GM12878 (cell line): ENCODE measurements at regions not wholly inside any gene's neighbourhood (a gene's known extent, or its start where the extent isn't known, plus 50 kb on each side); places are given as distances from the start of the nearest gene placed in this dataset.

Source experiments
- ATAC-seq: fragments of 200-7000 bp; cut with Tn5 transposase; 3 replicates; pipeline ENCODE4 v1.9.1; 2020; ENCODE audit warnings: mild to moderate bottlenecking, moderate library complexity
- BruUV-seq: library from RNA; stranded (reverse); fragments of 400-500 nt; replicated peaks from 2 replicates; lab custom pipeline; 2021; lab: Mats Ljungman, UMichigan
- CTCF ChIA-PET: fragments of 300-600 bp; sonication (Branson Sonifier 250); formaldehyde crosslinking; extraction: SDS; loops from one replicate; lab custom pipeline; 2021; ENCODE audit warnings: inconsistent platforms; lab: Yijun Ruan, JAX
- POLR2A ChIA-PET: fragments of 350-600 bp; formaldehyde crosslinking; extraction: SDS; loops from one replicate; lab custom pipeline; 2021; ENCODE audit warnings: inconsistent platforms; lab: Charles Lee
- RAD21 ChIA-PET: fragments of 300-600 bp; sonication (Branson Sonifier 250); formaldehyde crosslinking; loops from one replicate; lab custom pipeline; 2023; ENCODE audit warnings: antibody characterized with exemption; ENCODE audit not compliant: unreplicated experiment; lab: Charles Lee
- SMC1A ChIA-PET: fragments of 300-600 bp; sonication (Branson Sonifier 250); formaldehyde crosslinking; loops from one replicate; lab custom pipeline; 2023; ENCODE audit not compliant: unreplicated experiment, uncharacterized antibody; lab: Charles Lee
- DNase-seq: peaks from one replicate; pipeline ENCODE4 v3.0.0-alpha.2; 2011; ENCODE audit warnings: low read depth, low spot score
- FAIRE-seq: peaks from 3 replicates; lab custom pipeline; 2011; peaks lifted over from hg19 to GRCh38; lab: Jason Lieb, UNC
- H2AFZ ChIP-seq: 2 replicates; pipeline ENCODE4 v1.6.0; 2011; ENCODE audit warnings: low read depth, low read length, control low read depth; ENCODE audit not compliant: control insufficient read depth
- H3K27ac ChIP-seq: 2 replicates; pipeline ENCODE4 v1.5.1; 2011; ENCODE audit warnings: control low read depth; ENCODE audit not compliant: control insufficient read depth, insufficient read depth
- H3K27me3 ChIP-seq, 2 experiments: replicated peaks in 1 of 2; 2 replicates each; pipeline versions ENCODE4 v1.6.0 to v1.6.1; 2011; ENCODE audit warnings: low read length in 1 of 2; ENCODE audit not compliant: control insufficient read depth in 2 of 2, insufficient read depth in 2 of 2
- H3K36me3 ChIP-seq, 2 experiments: 2 replicates each; pipeline ENCODE4 v1.5.1; 2011; ENCODE audit warnings: low read length in 1 of 2; ENCODE audit not compliant: control insufficient read depth in 2 of 2, insufficient read depth in 2 of 2
- H3K4me1 ChIP-seq: 2 replicates; pipeline ENCODE4 v1.6.1; 2011; ENCODE audit warnings: mild to moderate bottlenecking, low read length, moderate library complexity, mixed read lengths; ENCODE audit not compliant: control insufficient read depth, insufficient read depth
- H3K4me2 ChIP-seq: 2 replicates; pipeline ENCODE4 v1.6.0; 2011; ENCODE audit warnings: control low read depth; ENCODE audit not compliant: control insufficient read depth, insufficient read depth
- H3K4me3 ChIP-seq: fragments of 200-600 bp; sonication (generic); 2 replicates; pipeline ENCODE4 v1.5.1; 2016
- H3K79me2 ChIP-seq: 2 replicates; pipeline ENCODE4 v1.6.0; 2011; ENCODE audit warnings: low read length; ENCODE audit not compliant: control insufficient read depth, insufficient read depth
- H3K9ac ChIP-seq: 2 replicates; pipeline ENCODE4 v1.8.0; 2011; ENCODE audit warnings: low read length, control low read depth, mixed read lengths; ENCODE audit not compliant: control insufficient read depth, insufficient read depth
- H3K9me3 ChIP-seq: replicated peaks from 3 replicates; pipeline ENCODE4 v1.5.1; 2011; ENCODE audit warnings: mild to moderate bottlenecking, low read length; ENCODE audit not compliant: control insufficient read depth, insufficient read depth
- H4K20me1 ChIP-seq: 2 replicates; pipeline ENCODE4 v1.6.0; 2011; ENCODE audit not compliant: control insufficient read depth, insufficient read depth
- FOXM1 ChIP-seq: IDR thresholded peaks from 2 replicates; pipeline ENCODE4 v1.6.1; 2012; ENCODE audit warnings: low read depth, mild to moderate bottlenecking, inconsistent platforms, low read length, moderate library complexity
- NR2C1 ChIP-seq: fragments of 450-650 bp; IDR thresholded peaks from 2 replicates; pipeline ENCODE4 v1.6.1; 2017; ENCODE audit warnings: antibody characterized with exemption, mild to moderate bottlenecking, moderate library complexity
- REST ChIP-seq: IDR thresholded peaks from 2 replicates; pipeline ENCODE4 v1.6.1; 2012; ENCODE audit warnings: mild to moderate bottlenecking, low read depth, low read length
- ZBTB33 ChIP-seq: fragments of 450-650 bp; IDR thresholded peaks from 2 replicates; pipeline ENCODE4 v1.6.1; 2017; ENCODE audit warnings: mild to moderate bottlenecking
- WGBS: methylation state at CpG from one replicate; pipeline ENCODE4 v1.1.6; 2016; ENCODE audit warnings: low lambda C conversion rate; ENCODE audit not compliant: insufficient replicate concordance, insufficient coverage; ENCODE audit errors: missing lambda C conversion rate; 5-methylcytosine and 5-hydroxymethylcytosine counted together
- in situ Hi-C: fragments of 300-500 bp; cut with MboI; formaldehyde crosslinking; loops from 9 replicates; pipeline ENCODE4 v1.14.3; 2018; ENCODE audit warnings: mixed read lengths
- intact Hi-C: fragments of 100-400 bp; cut with micrococcal nuclease; formaldehyde crosslinking; loops from one replicate; pipeline ENCODE4 v1.14.2; 2022; ENCODE audit not compliant: unreplicated experiment

GRCh38 chrX:143121477-143121876, 95.7 kb downstream of the SPANXN4 start:
- Histone ChIP-seq H3K27ac (no peak overlapping the region), H4K20me1 (no peaks in the 10 kb centered on the region), H3K36me3 (no peaks in the 10 kb centered on the region), H3K4me3 (no peak overlapping the region), H2AFZ (no peak overlapping the region), H3K9ac (no peak overlapping the region), H3K79me2 (no peaks in the 10 kb centered on the region), H3K4me1 (no peaks in the 10 kb centered on the region), H3K27me3 (no peaks in the 10 kb centered on the region), H3K9me3 (no peaks in the 10 kb centered on the region), H3K4me2 (no peak overlapping the region)
- DNase-seq (no peak), FAIRE-seq (no peak), ATAC-seq (no peak)
- intact Hi-C loops (no loop called here), in situ Hi-C loops (no loop called here)
- CTCF ChIA-PET: no interaction called here
- SMC1A ChIA-PET: interaction anchor here (1.0 kb wide), 1 partner anchor 51 kb away, joined by 4 read pairs; no protein-coding TSS in a partner anchor
- no TSS peak for BruUV-seq
- TF ChIP-seq REST: no peak
- TF ChIP-seq ZBTB33: no peak
- TF ChIP-seq NR2C1: no peak
- no peak for TF ChIP-seq FOXM1
- POLR2A ChIA-PET: no interaction called here
- RAD21 ChIA-PET: interaction anchor here (1.3 kb wide), 1 partner anchor 143 kb away, joined by 3 read pairs; no protein-coding TSS in a partner anchor
- 14% methylated on average over 4 of the region's 4 CpGs for WGBS
